H9 (cell line): ENCODE measurements at regions not wholly inside any gene's neighbourhood (a gene's known extent, or its start where the extent isn't known, plus 50 kb on each side); places are given as distances from the start of the nearest gene placed in this dataset.
"Not testable (repeated sequence)": the region's sequence is repeated elsewhere in the genome, so short reads cannot be mapped to it uniquely, and the experiment has no call there.

Experiments used
- DNase-seq: peaks from one replicate; pipeline ENCODE4 v3.0.0-alpha.2; 2017
- H2AFZ ChIP-seq: one replicate; pipeline ENCODE4 v1.6.1; 2013; ENCODE audit warnings: mild to moderate bottlenecking, low read length, control low read depth, moderate library complexity
- H2AK5ac ChIP-seq: 2 replicates; pipeline ENCODE4 v1.6.1; 2013; ENCODE audit warnings: low read length, control low read depth, mixed read lengths; ENCODE audit not compliant: insufficient read length
- H2BK120ac ChIP-seq: one replicate; pipeline ENCODE4 v1.6.1; 2013; ENCODE audit warnings: low read depth, mild to moderate bottlenecking, low read length, control low read depth, inconsistent platforms; ENCODE audit not compliant: poor library complexity, severe bottlenecking
- H2BK12ac ChIP-seq: 2 replicates; pipeline ENCODE4 v1.6.1; 2013; ENCODE audit warnings: low read length, control low read depth, mixed read lengths, low read depth; ENCODE audit not compliant: insufficient read length
- H2BK15ac ChIP-seq: 2 replicates; pipeline ENCODE4 v1.6.1; 2013; ENCODE audit warnings: low read depth, low read length, control low read depth
- H2BK20ac ChIP-seq: one replicate; pipeline ENCODE4 v1.6.1; 2013; ENCODE audit warnings: low read depth, mild to moderate bottlenecking, low read length, control low read depth, inconsistent platforms; ENCODE audit not compliant: poor library complexity, severe bottlenecking
- H2BK5ac ChIP-seq: 2 replicates; pipeline ENCODE4 v1.6.1; 2013; ENCODE audit warnings: low read length, control low read depth, mixed read lengths; ENCODE audit not compliant: insufficient read length
- H3K14ac ChIP-seq: 2 replicates; pipeline ENCODE4 v1.6.1; 2013; ENCODE audit warnings: low read length, control low read depth; ENCODE audit not compliant: insufficient read depth
- H3K18ac ChIP-seq: 2 replicates; pipeline ENCODE4 v1.6.1; 2013; ENCODE audit warnings: low read depth, mild to moderate bottlenecking, mixed read lengths, low read length, control low read depth; ENCODE audit not compliant: insufficient read length
- H3K23ac ChIP-seq: 2 replicates; pipeline ENCODE4 v1.6.1; 2013; ENCODE audit warnings: low read length, control low read depth, mixed read lengths, low read depth; ENCODE audit not compliant: insufficient read length
- H3K23me2 ChIP-seq: 2 replicates; pipeline ENCODE4 v1.6.1; 2013; ENCODE audit warnings: low read depth, mild to moderate bottlenecking, mixed read lengths, low read length, control low read depth; ENCODE audit not compliant: insufficient read length, poor library complexity, severe bottlenecking
- H3K27ac ChIP-seq: 2 replicates; pipeline ENCODE4 v1.5.1; 2013; ENCODE audit warnings: low read length, control low read depth, mixed read lengths, low read depth; ENCODE audit not compliant: insufficient read length
- H3K27me3 ChIP-seq: 2 replicates; pipeline ENCODE4 v1.6.1; 2013; ENCODE audit warnings: low read length, control low read depth, inconsistent platforms; ENCODE audit not compliant: insufficient read depth
- H3K4ac ChIP-seq: 2 replicates; pipeline ENCODE4 v1.6.1; 2013; ENCODE audit warnings: low read depth, mild to moderate bottlenecking, control low read depth, inconsistent platforms, low read length, moderate library complexity
- H3K4me1 ChIP-seq: 2 replicates; pipeline ENCODE4 v1.6.1; 2013; ENCODE audit warnings: low read length, control low read depth, inconsistent platforms; ENCODE audit not compliant: insufficient read depth
- H3K4me2 ChIP-seq: 2 replicates; pipeline ENCODE4 v1.6.1; 2013; ENCODE audit warnings: low read length, control low read depth, mixed read lengths; ENCODE audit not compliant: insufficient read length, insufficient read depth
- H3K56ac ChIP-seq: 2 replicates; pipeline ENCODE4 v1.6.1; 2013; ENCODE audit warnings: low read depth, mild to moderate bottlenecking, mixed read lengths, low read length, control low read depth; ENCODE audit not compliant: insufficient read length
- H3K79me1 ChIP-seq: 2 replicates; pipeline ENCODE4 v1.6.1; 2013; ENCODE audit warnings: low read depth, mild to moderate bottlenecking, moderate library complexity, low read length, control low read depth, inconsistent platforms; ENCODE audit not compliant: insufficient read depth, poor library complexity, severe bottlenecking
- H3K79me2 ChIP-seq: 2 replicates; pipeline ENCODE4 v1.6.1; 2013; ENCODE audit warnings: low read length, control low read depth, inconsistent platforms; ENCODE audit not compliant: insufficient read depth
- H3K9ac ChIP-seq: 2 replicates; pipeline ENCODE4 v1.6.1; 2013; ENCODE audit warnings: low read length, control low read depth, mixed read lengths; ENCODE audit not compliant: insufficient read length; ENCODE audit errors: extremely low read depth
- H3K9me3 ChIP-seq: one replicate; pipeline ENCODE4 v1.6.1; 2013; ENCODE audit warnings: low read depth, low read length, inconsistent platforms; ENCODE audit not compliant: control insufficient read depth
- H3T11ph ChIP-seq: one replicate; pipeline ENCODE4 v1.6.1; 2013; ENCODE audit warnings: mild to moderate bottlenecking, low read length, control low read depth, inconsistent platforms
- H4K20me1 ChIP-seq: one replicate; pipeline ENCODE4 v1.6.1; 2013; ENCODE audit not compliant: control insufficient read depth, insufficient read length, insufficient read depth
- H4K5ac ChIP-seq: 2 replicates; pipeline ENCODE4 v1.6.1; 2013; ENCODE audit warnings: low read depth, mild to moderate bottlenecking, mixed read lengths, low read length, control low read depth; ENCODE audit not compliant: insufficient read length
- H4K8ac ChIP-seq: replicated peaks from 2 replicates; pipeline ENCODE4 v1.6.1; 2013; ENCODE audit warnings: low read length, control low read depth, mixed read lengths, low read depth; ENCODE audit not compliant: insufficient read length
- H4K91ac ChIP-seq: 2 replicates; pipeline ENCODE4 v1.6.1; 2013; ENCODE audit warnings: low read depth, mild to moderate bottlenecking, moderate library complexity, mixed read lengths, low read length, control low read depth; ENCODE audit not compliant: insufficient read length
- H3K27ac Mint-ChIP-seq, 3 experiments: 2 replicates in 2 of 3; 3 replicates in 1 of 3; pipeline ENCODE4 v1.8.0; 2020 to 2021; ENCODE audit warnings: mixed read lengths in 3 of 3, mild to moderate bottlenecking in 1 of 3, moderate library complexity in 1 of 3
- H3K27me3 Mint-ChIP-seq: 2 replicates; pipeline ENCODE4 v1.8.0; 2021; ENCODE audit warnings: low read depth, mild to moderate bottlenecking, moderate library complexity, mixed read lengths
- H3K36me3 Mint-ChIP-seq, 3 experiments: 2 replicates in 2 of 3; 3 replicates in 1 of 3; pipeline ENCODE4 v1.8.0; 2020 to 2021; ENCODE audit warnings: low read depth in 3 of 3, mixed read lengths in 3 of 3; ENCODE audit not compliant: insufficient read depth in 1 of 3
- H3K4me1 Mint-ChIP-seq, 2 experiments: 2 replicates each; pipeline ENCODE4 v1.8.0; 2020; ENCODE audit warnings: mixed read lengths in 2 of 2
- H3K4me3 Mint-ChIP-seq, 2 experiments: 2 replicates in 1 of 2; 3 replicates in 1 of 2; pipeline ENCODE4 v1.8.0; 2020 to 2021; ENCODE audit warnings: mild to moderate bottlenecking in 2 of 2, mixed read lengths in 2 of 2, moderate library complexity in 1 of 2
- H3K9me3 Mint-ChIP-seq, 2 experiments: 2 replicates in 1 of 2; 3 replicates in 1 of 2; pipeline ENCODE4 v1.8.0; 2020; ENCODE audit warnings: mild to moderate bottlenecking in 2 of 2, mixed read lengths in 2 of 2, moderate library complexity in 1 of 2
- WGBS: extraction: QIAGEN DNeasy Blood & Tissue Kit; methylation state at CpG from one replicate; pipeline ENCODE4 v1.1.7; 2013; ENCODE audit warnings: missing lambda C conversion rate, low lambda C conversion rate, mixed read lengths; ENCODE audit not compliant: insufficient read length; ENCODE audit errors: extremely low coverage; 5-methylcytosine and 5-hydroxymethylcytosine counted together

DNA sequence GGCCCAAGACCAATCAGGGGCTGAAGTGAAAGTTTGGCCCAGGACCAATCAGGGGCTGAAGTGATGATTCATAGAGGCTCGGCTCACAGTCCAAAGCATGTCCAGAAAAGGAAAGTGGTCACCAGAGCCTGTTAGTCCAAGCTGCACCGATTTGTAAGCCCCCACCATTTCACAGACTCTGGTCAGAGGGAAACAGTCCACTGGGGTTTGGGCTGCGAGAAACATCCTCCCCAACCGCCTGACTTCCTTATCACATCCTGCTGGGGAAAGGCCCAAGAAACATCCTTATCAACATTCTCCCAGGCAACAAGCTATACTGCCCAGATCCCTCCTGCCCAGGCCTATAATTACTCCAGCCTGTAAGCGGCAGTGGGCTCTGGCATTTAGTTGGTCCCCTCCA lies 388.1 kb downstream of the CNTNAP3B start:
- not testable (repeated sequence) for H2BK12ac ChIP-seq, H3K4me1 Mint-ChIP-seq, H2AK5ac ChIP-seq, H3K27me3 ChIP-seq, DNase-seq, H3K56ac ChIP-seq, H3T11ph ChIP-seq, H2BK120ac ChIP-seq, H2BK15ac ChIP-seq, H3K4me2 ChIP-seq, H3K27me3 Mint-ChIP-seq, H3K9ac ChIP-seq, H4K5ac ChIP-seq, H3K18ac ChIP-seq, H3K9me3 ChIP-seq, H3K36me3 Mint-ChIP-seq, H3K9me3 Mint-ChIP-seq, H3K14ac ChIP-seq, H3K23ac ChIP-seq, H3K79me1 ChIP-seq, H3K4ac ChIP-seq, H2BK20ac ChIP-seq, H4K91ac ChIP-seq, H3K4me1 ChIP-seq, H2BK5ac ChIP-seq, H3K79me2 ChIP-seq, H2AFZ ChIP-seq, H3K27ac ChIP-seq, H3K27ac Mint-ChIP-seq, H4K20me1 ChIP-seq, H3K23me2 ChIP-seq, H3K4me3 Mint-ChIP-seq, H4K8ac ChIP-seq
- no CpG with 5 or more reads among the region's 5 CpGs for WGBS

DNA sequence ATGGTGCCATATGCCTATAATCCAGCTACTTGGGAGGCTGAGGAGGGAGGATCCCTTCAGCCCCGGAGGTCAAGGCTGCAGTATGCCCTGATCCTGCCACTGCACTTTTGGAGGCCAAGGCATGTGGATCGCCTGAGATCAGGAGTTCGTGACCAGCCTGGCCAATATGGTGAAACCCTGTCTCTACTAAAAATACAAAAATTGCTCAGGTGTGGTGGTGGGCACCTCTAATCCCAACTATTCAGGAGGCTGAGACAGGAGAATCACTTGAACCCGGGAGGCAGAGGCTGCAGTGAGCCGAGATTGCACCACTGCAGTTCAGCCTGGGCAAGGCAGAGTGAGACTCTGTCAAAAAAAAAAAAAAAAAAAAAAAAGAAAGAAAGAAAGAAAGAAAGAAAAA lies 390.5 kb downstream of the CNTNAP3B start:
- not testable (repeated sequence) for H2BK15ac ChIP-seq, H2AFZ ChIP-seq, H2BK20ac ChIP-seq, H3K23ac ChIP-seq, H3K36me3 Mint-ChIP-seq, H3K27me3 Mint-ChIP-seq, H2BK12ac ChIP-seq, H3K27ac ChIP-seq, H2BK120ac ChIP-seq, H3T11ph ChIP-seq, H4K8ac ChIP-seq, H3K4me1 Mint-ChIP-seq, H3K79me2 ChIP-seq, H3K4ac ChIP-seq, H3K9me3 Mint-ChIP-seq, H3K9me3 ChIP-seq, H3K14ac ChIP-seq, H3K4me1 ChIP-seq, H2BK5ac ChIP-seq, H3K9ac ChIP-seq, H4K5ac ChIP-seq, H3K27me3 ChIP-seq, H3K79me1 ChIP-seq, H3K4me3 Mint-ChIP-seq, H3K18ac ChIP-seq, H4K91ac ChIP-seq, H3K23me2 ChIP-seq, H3K27ac Mint-ChIP-seq, H4K20me1 ChIP-seq, H2AK5ac ChIP-seq, H3K56ac ChIP-seq, H3K4me2 ChIP-seq, DNase-seq
- WGBS: no CpG with 5 or more reads among the region's 5 CpGs

DNA sequence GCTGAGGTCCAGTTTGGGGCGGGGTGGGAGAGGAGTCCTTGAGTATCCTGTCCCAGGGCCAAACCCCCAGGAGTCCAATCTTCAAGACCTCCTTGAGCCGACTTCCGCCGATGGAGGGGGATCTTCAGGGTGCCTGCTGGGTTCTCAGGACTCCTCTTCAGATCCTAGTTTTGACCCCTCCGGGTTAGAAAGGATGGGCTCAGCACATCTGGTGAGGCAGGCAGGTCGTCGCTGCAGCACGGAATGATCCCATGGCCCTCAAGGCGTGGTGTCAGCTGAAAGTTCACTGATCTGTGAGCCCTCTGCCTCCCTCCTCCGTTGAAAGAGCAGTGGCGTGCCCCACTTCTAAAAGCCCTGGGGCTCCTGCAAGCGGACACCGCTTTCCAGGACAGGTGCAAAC lies 430.0 kb downstream of the CNTNAP3B start:
- not testable (repeated sequence) for H4K20me1 ChIP-seq, H3K56ac ChIP-seq, H2BK120ac ChIP-seq, H3K79me2 ChIP-seq, H2BK20ac ChIP-seq, DNase-seq, H3K18ac ChIP-seq, H3K14ac ChIP-seq, H3T11ph ChIP-seq, H3K27ac Mint-ChIP-seq, H3K4me1 ChIP-seq, H3K4me3 Mint-ChIP-seq, H2AK5ac ChIP-seq, H3K23me2 ChIP-seq, H4K91ac ChIP-seq, H2BK12ac ChIP-seq, H3K4me2 ChIP-seq, H3K36me3 Mint-ChIP-seq, H4K5ac ChIP-seq, H4K8ac ChIP-seq, H3K4me1 Mint-ChIP-seq, H2BK15ac ChIP-seq, H3K9ac ChIP-seq, H3K23ac ChIP-seq, H3K27me3 Mint-ChIP-seq, H2AFZ ChIP-seq, H3K4ac ChIP-seq, H3K27ac ChIP-seq, H2BK5ac ChIP-seq, H3K9me3 ChIP-seq, H3K79me1 ChIP-seq, H3K27me3 ChIP-seq, H3K9me3 Mint-ChIP-seq
- WGBS: no CpG with 5 or more reads among the region's 13 CpGs
